ENCODE measurements at regions not wholly inside any gene's neighbourhood (a gene's known extent, or its start where the extent isn't known, plus 50 kb on each side); places are given as distances from the start of the nearest gene placed in this dataset.
"Not testable (repeated sequence)": the region's sequence is repeated elsewhere in the genome, so short reads cannot be mapped to it uniquely, and the experiment has no call there.

- DNase-seq (ENCODE audit: low spot score), result no peak
These were observed 1011.7 kb upstream of the PCDH7 start for GRCh38 chr4:29708473-29708872.

- DNase-seq (ENCODE audit: low spot score), result no peak
These were observed 1009.6 kb upstream of the PCDH7 start for GRCh38 chr4:29710519-29710918.

- no peak for DNase-seq (ENCODE audit: low spot score)
These were observed 1008.9 kb upstream of the PCDH7 start for GRCh38 chr4:29711226-29711625.

- no peak for DNase-seq (ENCODE audit: low spot score)
These were observed 1002.7 kb upstream of the PCDH7 start for GRCh38 chr4:29717287-29718057.

- DNase-seq (ENCODE audit: low spot score), result no peak
These were observed 1002.0 kb upstream of the PCDH7 start for GRCh38 chr4:29718136-29718535.

- no peak for DNase-seq (ENCODE audit: low spot score)
These were observed 997.9 kb upstream of the PCDH7 start for GRCh38 chr4:29722253-29722652.

- no peak for DNase-seq (ENCODE audit: low spot score)
These were observed 993.2 kb upstream of the PCDH7 start for GRCh38 chr4:29726938-29727337.

GRCh38 chr4:29734343-29735213, 985.6 kb upstream of the PCDH7 start:
- DNase-seq (ENCODE audit: low spot score), result no peak

- DNase-seq (ENCODE audit: low spot score), result no peak
These were observed 963.2 kb upstream of the PCDH7 start for GRCh38 chr4:29756966-29757365.

GRCh38 chr4:29762151-29762550, 958.0 kb upstream of the PCDH7 start:
- no peak for DNase-seq (ENCODE audit: low spot score)

GRCh38 chr4:29770627-29771026, 949.5 kb upstream of the PCDH7 start:
- DNase-seq (ENCODE audit: low spot score), result no peak

GRCh38 chr4:29788123-29788522, 932.0 kb upstream of the PCDH7 start:
- not testable (repeated sequence) for DNase-seq (ENCODE audit: low spot score)

- DNase-seq (ENCODE audit: low spot score), result peak; percentile 47
These were observed 914.9 kb upstream of the PCDH7 start for GRCh38 chr4:29805245-29805644.

GRCh38 chr4:29805916-29806480, 914.2 kb upstream of the PCDH7 start:
- no peak for DNase-seq (ENCODE audit: low spot score)

- DNase-seq (ENCODE audit: low spot score), result no peak
These were observed 902.2 kb upstream of the PCDH7 start for GRCh38 chr4:29817961-29818360.

- DNase-seq (ENCODE audit: low spot score), result no peak
These were observed 891.1 kb upstream of the PCDH7 start for GRCh38 chr4:29829067-29829466.

GRCh38 chr4:29852537-29852936, 867.6 kb upstream of the PCDH7 start:
- no peak for DNase-seq (ENCODE audit: low spot score)

GRCh38 chr4:29853833-29854232, 866.3 kb upstream of the PCDH7 start:
- DNase-seq (ENCODE audit: low spot score), result no peak

- no peak for DNase-seq (ENCODE audit: low spot score)
These were observed 858.9 kb upstream of the PCDH7 start for GRCh38 chr4:29861307-29861706.

- no peak for DNase-seq (ENCODE audit: low spot score)
These were observed 852.8 kb upstream of the PCDH7 start for GRCh38 chr4:29867412-29867811.

- no peak for DNase-seq (ENCODE audit: low spot score)
These were observed 819.8 kb upstream of the PCDH7 start for GRCh38 chr4:29900336-29900735.

- no peak for DNase-seq (ENCODE audit: low spot score)
These were observed 811.9 kb upstream of the PCDH7 start for GRCh38 chr4:29908276-29908675.

- DNase-seq (ENCODE audit: low spot score), result peak; percentile 41
These were observed 792.3 kb upstream of the PCDH7 start for GRCh38 chr4:29927895-29928294.
